ENCODE measurements at regions not wholly inside any gene's neighbourhood (a gene's known extent, or its start where the extent isn't known, plus 50 kb on each side); places are given as distances from the start of the nearest gene placed in this dataset.

DNA sequence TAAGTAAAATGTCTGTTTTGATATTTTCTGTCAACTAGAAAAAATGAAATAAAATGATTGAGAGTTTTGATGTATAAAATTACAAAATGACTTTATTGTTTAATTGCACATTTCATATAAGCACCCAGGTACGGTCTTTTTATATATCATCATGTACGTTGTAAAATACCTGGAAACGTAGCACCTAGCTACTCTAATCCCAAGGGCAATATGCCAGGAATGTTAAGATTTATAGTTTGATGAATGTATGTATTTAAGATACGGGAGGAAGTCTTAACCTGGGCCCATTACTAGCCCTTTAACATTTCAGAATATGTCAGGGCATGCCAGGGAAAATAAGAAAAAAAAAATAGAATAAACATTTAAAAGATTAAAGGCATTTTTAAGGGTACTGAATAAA lies 490.9 kb upstream of the NRSN1 start:
- no peak for TF ChIP-seq POLR2AphosphoS5 (IDR thresholded peaks at IDR 0.05; ENCODE audit: borderline replicate concordance, low read depth, low read length)
- no peak for TF ChIP-seq EZH2 (IDR thresholded peaks at IDR 0.05)
- TF ChIP-seq FOXP2 (optimal IDR thresholded peaks at IDR 0.05; ENCODE audit: control extremely low read depth, extremely low read length, insufficient read depth), result no peak
